HEK293 (cell line): ENCODE measurements at regions not wholly inside any gene's neighbourhood (a gene's known extent, or its start where the extent isn't known, plus 50 kb on each side); places are given as distances from the start of the nearest gene placed in this dataset.

Experiments
- TCF7L2 ChIP-seq: IDR thresholded peaks from 2 replicates; pipeline ENCODE4 v1.6.1; 2011; ENCODE audit warnings: low read depth, mild to moderate bottlenecking, inconsistent platforms, low read length, moderate library complexity, borderline replicate concordance
- ZNF174 ChIP-seq: fragments of 450-650 bp; formaldehyde crosslinking; IDR thresholded peaks from 2 replicates; pipeline ENCODE4 v1.5.0; 2017; ENCODE audit warnings: missing biosample characterization, mild to moderate bottlenecking, missing genetic modification characterization
- ZNF558 ChIP-seq: fragments of 450-650 bp; formaldehyde crosslinking; IDR thresholded peaks from 2 replicates; pipeline ENCODE4 v1.5.1; 2016; ENCODE audit warnings: missing biosample characterization, missing genetic modification characterization
- TF ChIP-seq, protein P1 (sequence below): fragments of 450-650 bp; formaldehyde crosslinking; IDR thresholded peaks from 2 replicates; pipeline ENCODE4 v1.5.1; 2016; ENCODE audit warnings: missing biosample characterization, missing genetic modification characterization
- TF ChIP-seq, protein P2 (sequence below): fragments of 450-650 bp; IDR thresholded peaks from 2 replicates; pipeline ENCODE4 v1.5.1; 2018; ENCODE audit warnings: missing biosample characterization, missing genetic modification characterization
- TF ChIP-seq, protein P3 (sequence below): fragments of 450-650 bp; formaldehyde crosslinking; IDR thresholded peaks from 2 replicates; pipeline ENCODE4; 2016; ENCODE audit warnings: missing biosample characterization, missing genetic modification characterization
- TF ChIP-seq, protein P4 (sequence below): fragments of 450-650 bp; formaldehyde crosslinking; IDR thresholded peaks from 2 replicates; pipeline ENCODE4 v1.5.1; 2017; ENCODE audit warnings: missing biosample characterization, missing genetic modification characterization
- TF ChIP-seq, protein P5 (sequence below): fragments of 450-650 bp; formaldehyde crosslinking; IDR thresholded peaks from 2 replicates; pipeline ENCODE4 v1.5.1; 2016; ENCODE audit warnings: missing biosample characterization, missing genetic modification characterization
- TF ChIP-seq, protein P6 (sequence below): fragments of 450-650 bp; formaldehyde crosslinking; IDR thresholded peaks from 2 replicates; pipeline ENCODE4 v1.5.1; 2016; ENCODE audit warnings: missing biosample characterization, missing genetic modification characterization, borderline replicate concordance

DNA sequence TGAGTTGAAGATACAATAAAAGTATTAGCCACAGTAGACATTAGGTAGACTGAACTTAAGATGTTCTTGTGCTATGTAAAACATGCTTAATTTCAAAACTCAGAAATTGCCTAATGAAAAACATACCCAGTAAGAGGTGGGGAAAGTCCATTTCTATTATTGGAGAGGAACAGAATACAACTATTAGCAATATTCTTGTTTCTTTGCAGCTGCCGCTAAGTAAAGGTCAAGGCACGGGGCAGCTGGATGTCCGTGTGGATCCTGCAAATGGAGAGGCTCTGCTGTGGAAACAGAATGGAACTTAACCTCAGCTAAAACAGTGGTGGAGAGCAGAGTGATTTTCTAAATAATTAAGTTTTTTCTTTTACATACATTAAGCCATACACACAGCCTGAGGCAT is 139.2 kb upstream of the ARHGAP28 start:
- TF ChIP-seq, protein P1, sequence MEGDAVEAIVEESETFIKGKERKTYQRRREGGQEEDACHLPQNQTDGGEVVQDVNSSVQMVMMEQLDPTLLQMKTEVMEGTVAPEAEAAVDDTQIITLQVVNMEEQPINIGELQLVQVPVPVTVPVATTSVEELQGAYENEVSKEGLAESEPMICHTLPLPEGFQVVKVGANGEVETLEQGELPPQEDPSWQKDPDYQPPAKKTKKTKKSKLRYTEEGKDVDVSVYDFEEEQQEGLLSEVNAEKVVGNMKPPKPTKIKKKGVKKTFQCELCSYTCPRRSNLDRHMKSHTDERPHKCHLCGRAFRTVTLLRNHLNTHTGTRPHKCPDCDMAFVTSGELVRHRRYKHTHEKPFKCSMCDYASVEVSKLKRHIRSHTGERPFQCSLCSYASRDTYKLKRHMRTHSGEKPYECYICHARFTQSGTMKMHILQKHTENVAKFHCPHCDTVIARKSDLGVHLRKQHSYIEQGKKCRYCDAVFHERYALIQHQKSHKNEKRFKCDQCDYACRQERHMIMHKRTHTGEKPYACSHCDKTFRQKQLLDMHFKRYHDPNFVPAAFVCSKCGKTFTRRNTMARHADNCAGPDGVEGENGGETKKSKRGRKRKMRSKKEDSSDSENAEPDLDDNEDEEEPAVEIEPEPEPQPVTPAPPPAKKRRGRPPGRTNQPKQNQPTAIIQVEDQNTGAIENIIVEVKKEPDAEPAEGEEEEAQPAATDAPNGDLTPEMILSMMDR, result no peak
- TF ChIP-seq, protein P2, sequence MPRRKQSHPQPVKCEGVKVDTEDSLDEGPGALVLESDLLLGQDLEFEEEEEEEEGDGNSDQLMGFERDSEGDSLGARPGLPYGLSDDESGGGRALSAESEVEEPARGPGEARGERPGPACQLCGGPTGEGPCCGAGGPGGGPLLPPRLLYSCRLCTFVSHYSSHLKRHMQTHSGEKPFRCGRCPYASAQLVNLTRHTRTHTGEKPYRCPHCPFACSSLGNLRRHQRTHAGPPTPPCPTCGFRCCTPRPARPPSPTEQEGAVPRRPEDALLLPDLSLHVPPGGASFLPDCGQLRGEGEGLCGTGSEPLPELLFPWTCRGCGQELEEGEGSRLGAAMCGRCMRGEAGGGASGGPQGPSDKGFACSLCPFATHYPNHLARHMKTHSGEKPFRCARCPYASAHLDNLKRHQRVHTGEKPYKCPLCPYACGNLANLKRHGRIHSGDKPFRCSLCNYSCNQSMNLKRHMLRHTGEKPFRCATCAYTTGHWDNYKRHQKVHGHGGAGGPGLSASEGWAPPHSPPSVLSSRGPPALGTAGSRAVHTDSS, result no peak
- TF ChIP-seq ZNF558 (tag by site-specific recombination), result no peak
- no peak for TF ChIP-seq ZNF174 (tag by site-specific recombination)
- TF ChIP-seq, protein P3, sequence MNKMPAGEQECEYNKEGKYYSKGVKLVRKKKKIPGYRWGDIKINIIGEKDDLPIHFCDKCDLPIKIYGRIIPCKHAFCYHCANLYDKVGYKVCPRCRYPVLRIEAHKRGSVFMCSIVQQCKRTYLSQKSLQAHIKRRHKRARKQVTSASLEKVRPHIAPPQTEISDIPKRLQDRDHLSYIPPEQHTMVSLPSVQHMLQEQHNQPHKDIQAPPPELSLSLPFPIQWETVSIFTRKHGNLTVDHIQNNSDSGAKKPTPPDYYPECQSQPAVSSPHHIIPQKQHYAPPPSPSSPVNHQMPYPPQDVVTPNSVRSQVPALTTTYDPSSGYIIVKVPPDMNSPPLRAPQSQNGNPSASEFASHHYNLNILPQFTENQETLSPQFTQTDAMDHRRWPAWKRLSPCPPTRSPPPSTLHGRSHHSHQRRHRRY, result no peak
- TF ChIP-seq, protein P4, sequence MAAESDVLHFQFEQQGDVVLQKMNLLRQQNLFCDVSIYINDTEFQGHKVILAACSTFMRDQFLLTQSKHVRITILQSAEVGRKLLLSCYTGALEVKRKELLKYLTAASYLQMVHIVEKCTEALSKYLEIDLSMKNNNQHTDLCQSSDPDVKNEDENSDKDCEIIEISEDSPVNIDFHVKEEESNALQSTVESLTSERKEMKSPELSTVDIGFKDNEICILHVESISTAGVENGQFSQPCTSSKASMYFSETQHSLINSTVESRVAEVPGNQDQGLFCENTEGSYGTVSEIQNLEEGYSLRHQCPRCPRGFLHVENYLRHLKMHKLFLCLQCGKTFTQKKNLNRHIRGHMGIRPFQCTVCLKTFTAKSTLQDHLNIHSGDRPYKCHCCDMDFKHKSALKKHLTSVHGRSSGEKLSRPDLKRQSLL (tag by site-specific recombination), result no peak
- TF ChIP-seq, protein P5, sequence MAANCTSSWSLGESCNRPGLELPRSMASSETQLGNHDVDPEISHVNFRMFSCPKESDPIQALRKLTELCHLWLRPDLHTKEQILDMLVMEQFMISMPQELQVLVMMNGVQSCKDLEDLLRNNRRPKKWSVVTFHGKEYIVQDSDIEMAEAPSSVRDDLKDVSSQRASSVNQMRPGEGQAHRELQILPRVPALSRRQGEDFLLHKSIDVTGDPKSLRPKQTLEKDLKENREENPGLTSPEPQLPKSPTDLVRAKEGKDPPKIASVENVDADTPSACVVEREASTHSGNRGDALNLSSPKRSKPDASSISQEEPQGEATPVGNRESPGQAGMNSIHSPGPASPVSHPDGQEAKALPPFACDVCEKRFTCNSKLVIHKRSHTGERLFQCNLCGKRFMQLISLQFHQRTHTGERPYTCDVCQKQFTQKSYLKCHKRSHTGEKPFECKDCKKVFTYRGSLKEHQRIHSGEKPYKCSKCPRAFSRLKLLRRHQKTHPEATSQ, result no peak
- TF ChIP-seq, protein P6, sequence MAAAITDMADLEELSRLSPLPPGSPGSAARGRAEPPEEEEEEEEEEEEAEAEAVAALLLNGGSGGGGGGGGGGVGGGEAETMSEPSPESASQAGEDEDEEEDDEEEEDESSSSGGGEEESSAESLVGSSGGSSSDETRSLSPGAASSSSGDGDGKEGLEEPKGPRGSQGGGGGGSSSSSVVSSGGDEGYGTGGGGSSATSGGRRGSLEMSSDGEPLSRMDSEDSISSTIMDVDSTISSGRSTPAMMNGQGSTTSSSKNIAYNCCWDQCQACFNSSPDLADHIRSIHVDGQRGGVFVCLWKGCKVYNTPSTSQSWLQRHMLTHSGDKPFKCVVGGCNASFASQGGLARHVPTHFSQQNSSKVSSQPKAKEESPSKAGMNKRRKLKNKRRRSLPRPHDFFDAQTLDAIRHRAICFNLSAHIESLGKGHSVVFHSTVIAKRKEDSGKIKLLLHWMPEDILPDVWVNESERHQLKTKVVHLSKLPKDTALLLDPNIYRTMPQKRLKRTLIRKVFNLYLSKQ (tag by site-specific recombination), result no peak
- no peak for TF ChIP-seq TCF7L2
